Keratinocyte (primary cell): ENCODE measurements at regions not wholly inside any gene's neighbourhood (a gene's known extent, or its start where the extent isn't known, plus 50 kb on each side); places are given as distances from the start of the nearest gene placed in this dataset.

Experiments used
- DNase-seq: peaks from one replicate; pipeline ENCODE4 v3.0.0-alpha.2; 2011; ENCODE audit warnings: low read depth, missing footprints, low spot score
- FAIRE-seq: peaks from 2 replicates; lab custom pipeline; 2011; peaks lifted over from hg19 to GRCh38; lab: Jason Lieb, UNC
- H2AFZ ChIP-seq: 2 replicates; pipeline ENCODE4 v1.6.0; 2012; ENCODE audit warnings: low read length, control low read depth, inconsistent platforms; ENCODE audit not compliant: control insufficient read depth
- H3K27ac ChIP-seq: 2 replicates; pipeline ENCODE4 v1.5.1; 2011; ENCODE audit warnings: low read length; ENCODE audit not compliant: control insufficient read depth, insufficient read depth
- H3K27me3 ChIP-seq: 3 replicates; pipeline ENCODE4 v1.6.0; 2011; ENCODE audit warnings: low read length; ENCODE audit not compliant: control insufficient read depth, insufficient read depth; ENCODE audit errors: extremely low read depth
- H3K36me3 ChIP-seq, 2 experiments: 2 replicates in 1 of 2; 3 replicates in 1 of 2; pipeline ENCODE4 v1.5.1; 2011; ENCODE audit warnings: low read length in 2 of 2, mild to moderate bottlenecking in 1 of 2; ENCODE audit not compliant: control insufficient read depth in 2 of 2, insufficient read depth in 2 of 2; ENCODE audit errors: extremely low read depth in 1 of 2
- H3K4me1 ChIP-seq: 3 replicates; pipeline ENCODE4 v1.5.1; 2011; ENCODE audit warnings: low read length; ENCODE audit not compliant: control insufficient read depth, insufficient read depth; ENCODE audit errors: extremely low read depth
- H3K4me2 ChIP-seq: 3 replicates; pipeline ENCODE4 v1.6.0; 2011; ENCODE audit warnings: low read depth, low read length; ENCODE audit not compliant: control insufficient read depth, insufficient read depth; ENCODE audit errors: extremely low read depth
- H3K4me3 ChIP-seq, 3 experiments: fragments of 200-600 bp in 1 of 3; sonication (generic) in 1 of 3; 2 replicates in 2 of 3; 3 replicates in 1 of 3; pipeline ENCODE4 v1.5.1; 2011 to 2016; ENCODE audit warnings: low read length in 3 of 3, mild to moderate bottlenecking in 3 of 3, control low read depth in 2 of 3, inconsistent platforms in 1 of 3, low read depth in 1 of 3, mixed read lengths in 1 of 3, mixed run types in 1 of 3, moderate library complexity in 1 of 3; ENCODE audit not compliant: control insufficient read depth in 2 of 3, insufficient read depth in 2 of 3; ENCODE audit errors: extremely low read depth in 1 of 3
- H3K79me2 ChIP-seq: 2 replicates; pipeline ENCODE4 v1.6.0; 2012; ENCODE audit warnings: low read length; ENCODE audit not compliant: control insufficient read depth, insufficient read depth
- H3K9ac ChIP-seq: 3 replicates; pipeline ENCODE4 v1.6.0; 2011; ENCODE audit warnings: low read length; ENCODE audit not compliant: control insufficient read depth, insufficient read depth; ENCODE audit errors: extremely low read depth
- H3K9me1 ChIP-seq: 3 replicates; pipeline ENCODE4 v1.6.0; 2011; ENCODE audit warnings: low read length; ENCODE audit not compliant: control insufficient read depth, insufficient read depth; ENCODE audit errors: extremely low read depth
- H3K9me3 ChIP-seq: 2 replicates; pipeline ENCODE4 v1.5.1; 2012; ENCODE audit warnings: low read depth, low read length; ENCODE audit not compliant: control insufficient read depth
- H4K20me1 ChIP-seq: 3 replicates; pipeline ENCODE4 v1.6.0; 2011; ENCODE audit warnings: low read length; ENCODE audit not compliant: control insufficient read depth, insufficient read depth; ENCODE audit errors: extremely low read depth
- CTCF ChIP-seq, 3 experiments: IDR thresholded peaks in 1 of 3; conservative IDR thresholded peaks in 1 of 3; optimal IDR thresholded peaks in 1 of 3; 2 replicates in 2 of 3; 3 replicates in 1 of 3; pipeline versions ENCODE3 to v1.5.1; 2011; ENCODE audit warnings: low read length in 3 of 3, mild to moderate bottlenecking in 3 of 3, moderate library complexity in 2 of 3, control low read depth in 1 of 3, inconsistent platforms in 1 of 3; ENCODE audit not compliant: insufficient read depth in 2 of 3; ENCODE audit errors: extremely low read depth in 1 of 3
- EZH2 ChIP-seq: IDR thresholded peaks from one replicate; pipeline ENCODE4 v1.6.1; 2012; ENCODE audit warnings: inconsistent platforms, mild to moderate bottlenecking, low read length, moderate library complexity
- dilution Hi-C: fragments of 300-500 bp; cut with MboI; formaldehyde crosslinking; loops from one replicate; pipeline ENCODE4 v1.7.0; 2020; ENCODE audit warnings: low sequenced_read_pairs; ENCODE audit not compliant: extremely low pct_ligation_motif_present

DNA sequence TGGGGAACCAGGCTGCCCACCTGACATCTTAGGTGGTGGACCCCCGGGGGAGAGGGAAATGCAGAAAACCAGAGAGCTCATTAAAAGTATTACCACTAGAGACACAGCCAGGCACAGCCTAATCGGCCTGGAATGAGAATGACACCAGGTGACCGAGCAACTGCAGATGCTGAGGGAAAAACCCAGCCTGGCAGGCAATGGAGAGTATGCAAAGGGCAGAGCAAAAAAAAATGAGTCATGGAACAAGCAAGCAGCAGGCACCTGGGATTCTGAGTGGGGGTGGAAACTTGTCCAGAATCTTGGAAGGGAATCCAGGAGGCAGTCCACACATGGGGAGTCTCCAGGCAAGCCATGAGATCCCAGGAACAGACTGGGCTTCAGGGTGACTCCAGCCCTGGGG is 183.7 kb upstream of the LRRN1 start:
- Histone ChIP-seq H3K4me2 (no peak overlapping the region), H3K36me3 (no peaks in the 10 kb centered on the region), H3K79me2 (no peaks in the 10 kb centered on the region), H3K4me1 (no peaks in the 10 kb centered on the region), H2AFZ (no peak overlapping the region), H3K27me3 (no peaks in the 10 kb centered on the region), H3K9me3 (no peaks in the 10 kb centered on the region), H3K4me3 (no peak overlapping the region), H3K27ac (no peak overlapping the region), H3K9me1 (no peaks in the 10 kb centered on the region), H3K9ac (no peak overlapping the region), H4K20me1 (no peaks in the 10 kb centered on the region)
- no peak for TF ChIP-seq CTCF (optimal IDR thresholded peaks at IDR 0.05 in 1 of 3, IDR thresholded peaks at IDR 0.05 in 1 of 3, conservative IDR thresholded peaks at IDR 0.05 in 1 of 3; ENCODE audit: extremely low read depth in 1 of 3, insufficient read depth in 2 of 3, low read length in 3 of 3)
- no peak for TF ChIP-seq EZH2
- dilution Hi-C loops = no loop called here
- no peak for DNase-seq
- FAIRE-seq = no peak

DNA sequence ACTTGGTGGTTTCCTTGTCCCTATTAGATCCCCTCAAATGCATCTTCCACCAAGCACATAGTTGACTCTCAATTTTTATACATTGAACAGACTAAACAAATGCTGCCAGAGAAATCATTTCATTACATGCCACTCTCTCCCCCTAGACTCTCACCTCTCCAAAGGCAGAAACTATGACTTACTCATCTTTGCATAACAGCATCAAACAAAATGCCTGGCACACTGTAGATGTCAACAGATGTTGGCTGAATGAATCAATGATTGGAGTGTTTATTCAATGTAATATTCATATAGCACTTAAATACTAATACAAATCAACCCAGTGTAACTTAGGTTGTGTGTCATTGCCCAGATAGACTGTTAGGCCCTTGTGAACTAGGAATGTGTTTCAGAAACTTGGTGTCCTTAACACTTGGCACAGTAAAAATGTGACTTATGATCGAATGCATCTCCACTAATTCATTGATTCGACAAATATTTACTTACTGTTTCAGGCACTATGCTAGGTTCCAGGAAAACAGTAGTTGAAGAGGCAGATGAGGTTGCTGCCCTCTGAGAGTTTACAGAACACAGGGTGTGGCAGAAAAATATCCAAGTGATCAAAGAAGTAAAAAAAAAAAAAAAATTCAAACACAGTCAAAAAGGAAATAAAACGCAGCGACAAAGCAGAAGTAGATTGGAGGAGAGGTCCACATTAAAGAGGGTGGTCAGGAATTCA is 188.5 kb upstream of the LRRN1 start:
- Histone ChIP-seq H3K9me1 (no peaks in the 10 kb centered on the region), H3K4me2 (no peak overlapping the region), H3K79me2 (no peaks in the 10 kb centered on the region), H2AFZ (no peak overlapping the region), H4K20me1 (no peaks in the 10 kb centered on the region), H3K27me3 (no peaks in the 10 kb centered on the region), H3K36me3 (no peaks in the 10 kb centered on the region), H3K9me3 (no peaks in the 10 kb centered on the region), H3K4me1 (no peaks in the 10 kb centered on the region), H3K9ac (no peak overlapping the region), H3K27ac (no peak overlapping the region), H3K4me3 (no peak overlapping the region)
- dilution Hi-C loops = no loop called here
- DNase-seq (no peak), FAIRE-seq (no peak)
- TF ChIP-seq EZH2 (no peak), CTCF (optimal IDR thresholded peaks at IDR 0.05 in 1 of 3, IDR thresholded peaks at IDR 0.05 in 1 of 3, conservative IDR thresholded peaks at IDR 0.05 in 1 of 3; ENCODE audit: extremely low read depth in 1 of 3, insufficient read depth in 2 of 3, low read length in 3 of 3) (no peak)
